ENCODE measurements at regions not wholly inside any gene's neighbourhood (a gene's known extent, or its start where the extent isn't known, plus 50 kb on each side); places are given as distances from the start of the nearest gene placed in this dataset.

- TF ChIP-seq, protein P1, sequence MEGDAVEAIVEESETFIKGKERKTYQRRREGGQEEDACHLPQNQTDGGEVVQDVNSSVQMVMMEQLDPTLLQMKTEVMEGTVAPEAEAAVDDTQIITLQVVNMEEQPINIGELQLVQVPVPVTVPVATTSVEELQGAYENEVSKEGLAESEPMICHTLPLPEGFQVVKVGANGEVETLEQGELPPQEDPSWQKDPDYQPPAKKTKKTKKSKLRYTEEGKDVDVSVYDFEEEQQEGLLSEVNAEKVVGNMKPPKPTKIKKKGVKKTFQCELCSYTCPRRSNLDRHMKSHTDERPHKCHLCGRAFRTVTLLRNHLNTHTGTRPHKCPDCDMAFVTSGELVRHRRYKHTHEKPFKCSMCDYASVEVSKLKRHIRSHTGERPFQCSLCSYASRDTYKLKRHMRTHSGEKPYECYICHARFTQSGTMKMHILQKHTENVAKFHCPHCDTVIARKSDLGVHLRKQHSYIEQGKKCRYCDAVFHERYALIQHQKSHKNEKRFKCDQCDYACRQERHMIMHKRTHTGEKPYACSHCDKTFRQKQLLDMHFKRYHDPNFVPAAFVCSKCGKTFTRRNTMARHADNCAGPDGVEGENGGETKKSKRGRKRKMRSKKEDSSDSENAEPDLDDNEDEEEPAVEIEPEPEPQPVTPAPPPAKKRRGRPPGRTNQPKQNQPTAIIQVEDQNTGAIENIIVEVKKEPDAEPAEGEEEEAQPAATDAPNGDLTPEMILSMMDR (IDR thresholded peaks at IDR 0.05): no peak
- no peak for TF ChIP-seq POLR2A (IDR thresholded peaks at IDR 0.05)
Observed at GRCh38 chr4:114512595-114513295, 85.9 kb upstream of the UGT8 start.
